ENCODE measurements at regions not wholly inside any gene's neighbourhood (a gene's known extent, or its start where the extent isn't known, plus 50 kb on each side); places are given as distances from the start of the nearest gene placed in this dataset.

GRCh38 chr4:178136736-178137345 is 694.6 kb upstream of the AGA start:
- H3K27me3 ChIP-seq (ENCODE audit: control insufficient read depth in 2 of 2, insufficient read depth in 2 of 2, low read length in 2 of 2): no peaks in the 10 kb centered on the region
- peaks cover 54 to 56% of the 10 kb centered on the region in 2 donors for H3K9me3 ChIP-seq (replicated peaks in 1 of 2; ENCODE audit: control insufficient read depth in 1 of 2, insufficient read depth in 1 of 2, low read length in 2 of 2)
- TF ChIP-seq CTCF (IDR thresholded peaks at IDR 0.05): no peak
- Mint-ChIP-seq H3K36me3 (no peaks in the 10 kb centered on the region), H3K4me1 (no peaks in the 10 kb centered on the region), H3K4me3 (no peak overlapping the region), H3K27me3 (ENCODE audit: low read depth in 3 of 3) (no peaks in the 10 kb centered on the region), H3K9me3 (peaks cover 8 to 36% (median 21%) of the 10 kb centered on the region in 7 donors), H3K27ac (no peak overlapping the region)
- WGBS (ENCODE audit: insufficient coverage): 92% methylated on average over 11 of the region's 19 CpGs
- DNase-seq: no peak
- H4K20me1 ChIP-seq (ENCODE audit: insufficient read depth, low read length): no peaks in the 10 kb centered on the region
- no peak overlapping the region for H3K27ac ChIP-seq (ENCODE audit: low read depth in 1 of 2, low read length in 2 of 2)
- no peaks in the 10 kb centered on the region for H3K79me2 ChIP-seq (ENCODE audit: insufficient read depth, low read length)
- intact Hi-C loops (cut with micrococcal nuclease): no loop called here
- H3K36me3 ChIP-seq (replicated peaks in 1 of 2; ENCODE audit: control insufficient read depth in 1 of 2, insufficient read depth in 2 of 2, low read length in 2 of 2): no peaks in the 10 kb centered on the region
- H3K4me1 ChIP-seq (ENCODE audit: control insufficient read depth in 1 of 2, insufficient read depth in 2 of 2, low read length in 2 of 2): no peaks in the 10 kb centered on the region
- H3K4me3 ChIP-seq (replicated peaks in 1 of 3; ENCODE audit: low read depth in 2 of 3, low read length in 3 of 3): no peak overlapping the region
- H3K4me2 ChIP-seq (replicated peaks; ENCODE audit: extremely low read depth, low read length, poor library complexity, severe bottlenecking): no peak overlapping the region
- no peak overlapping the region for H3K9ac ChIP-seq (ENCODE audit: insufficient read depth, low read length, poor library complexity, severe bottlenecking)
- H2AFZ ChIP-seq (ENCODE audit: insufficient read depth, low read depth, low read length, poor library complexity, severe bottlenecking): no peak overlapping the region

- peaks cover 65 to 66% of the 10 kb centered on the region in 2 donors for H3K9me3 ChIP-seq (replicated peaks in 1 of 2; ENCODE audit: control insufficient read depth in 1 of 2, insufficient read depth in 1 of 2, low read length in 2 of 2)
- no peaks in the 10 kb centered on the region for H4K20me1 ChIP-seq (ENCODE audit: insufficient read depth, low read length)
Observed at GRCh38 chr4:178137732-178138471, 695.7 kb upstream of the AGA start.

More at GRCh38 chr4:178137732-178138471, 695.7 kb upstream of the AGA start:
- Histone ChIP-seq H3K27me3 (ENCODE audit: control insufficient read depth in 2 of 2, insufficient read depth in 2 of 2, low read length in 2 of 2) (no peaks in the 10 kb centered on the region), H2AFZ (ENCODE audit: insufficient read depth, low read depth, low read length, poor library complexity, severe bottlenecking) (no peak overlapping the region), H3K27ac (ENCODE audit: low read depth in 1 of 2, low read length in 2 of 2) (no peak overlapping the region), H3K4me1 (ENCODE audit: control insufficient read depth in 1 of 2, insufficient read depth in 2 of 2, low read length in 2 of 2) (no peaks in the 10 kb centered on the region), H3K79me2 (ENCODE audit: insufficient read depth, low read length) (no peaks in the 10 kb centered on the region), H3K4me3 (replicated peaks in 1 of 3; ENCODE audit: low read depth in 2 of 3, low read length in 3 of 3) (no peak overlapping the region), H3K4me2 (replicated peaks; ENCODE audit: extremely low read depth, low read length, poor library complexity, severe bottlenecking) (no peak overlapping the region), H3K9ac (ENCODE audit: insufficient read depth, low read length, poor library complexity, severe bottlenecking) (no peak overlapping the region), H3K36me3 (replicated peaks in 1 of 2; ENCODE audit: control insufficient read depth in 1 of 2, insufficient read depth in 2 of 2, low read length in 2 of 2) (no peaks in the 10 kb centered on the region)
- Mint-ChIP-seq H3K27ac (no peak overlapping the region), H3K36me3 (no peaks in the 10 kb centered on the region), H3K9me3 (peaks cover 9 to 41% (median 24%) of the 10 kb centered on the region in 7 donors), H3K4me1 (no peaks in the 10 kb centered on the region), H3K4me3 (no peak overlapping the region), H3K27me3 (ENCODE audit: low read depth in 3 of 3) (no peaks in the 10 kb centered on the region)
- 96% methylated on average over 20 of the region's 22 CpGs for WGBS (ENCODE audit: insufficient coverage)
- DNase-seq: no peak
- TF ChIP-seq CTCF (IDR thresholded peaks at IDR 0.05): no peak
- intact Hi-C loops (cut with micrococcal nuclease): no loop called here

Measured in CD14-positive monocyte (primary cell).